Kidney (tissue), 13 donors: ENCODE measurements at regions not wholly inside any gene's neighbourhood (a gene's known extent, or its start where the extent isn't known, plus 50 kb on each side); places are given as distances from the start of the nearest gene placed in this dataset.

ENCODE experiments used
- DNase-seq, 5 donors: peaks; one replicate each; pipeline ENCODE4 v3.0.0-alpha.2; 2013 to 2020
- FAIRE-seq: peaks from 2 replicates; lab custom pipeline; 2012; peaks lifted over from hg19 to GRCh38; lab: Jason Lieb, UNC
- H3K27ac ChIP-seq, 2 donors: one replicate each; pipeline ENCODE4 v1.7.0; 2013; ENCODE audit warnings: low read depth in 2 of 2, low read length in 2 of 2, inconsistent platforms in 1 of 2
- H3K27me3 ChIP-seq: one replicate; pipeline ENCODE4 v1.7.1; 2013; ENCODE audit warnings: low read length, inconsistent platforms; ENCODE audit not compliant: control insufficient read depth, insufficient read depth
- H3K36me3 ChIP-seq, 3 donors: one replicate each; pipeline versions ENCODE4 v1.7.0 to v1.7.1; 2013; ENCODE audit warnings: low read length in 3 of 3, control low read depth in 1 of 3, inconsistent platforms in 1 of 3; ENCODE audit not compliant: insufficient read depth in 3 of 3, control insufficient read depth in 2 of 3
- H3K4me1 ChIP-seq, 3 donors: one replicate each; pipeline versions ENCODE4 v1.7.0 to v1.7.1; 2013; ENCODE audit warnings: low read length in 3 of 3, inconsistent platforms in 1 of 3, low read depth in 1 of 3; ENCODE audit not compliant: control insufficient read depth in 2 of 3, insufficient read depth in 2 of 3
- H3K4me3 ChIP-seq, 3 donors: one replicate each; pipeline versions ENCODE4 v1.7.0 to v1.8.1; 2013; ENCODE audit warnings: low read length in 3 of 3, control low read depth in 1 of 3, inconsistent platforms in 1 of 3
- H3K9ac ChIP-seq, 3 donors: one replicate each; pipeline versions ENCODE4 v1.7.0 to v1.7.1; 2013; ENCODE audit warnings: low read length in 3 of 3, control low read depth in 1 of 3, inconsistent platforms in 1 of 3
- H3K9me3 ChIP-seq, 3 donors: one replicate each; pipeline versions ENCODE4 v1.7.0 to v1.7.1; 2013; ENCODE audit warnings: low read length in 3 of 3, control low read depth in 1 of 3, inconsistent platforms in 1 of 3; ENCODE audit not compliant: control insufficient read depth in 2 of 3, insufficient read depth in 1 of 3
- CTCF ChIP-seq: IDR thresholded peaks from 3 replicates; pipeline ENCODE4 v1.5.1; 2012; ENCODE audit warnings: mild to moderate bottlenecking, moderate library complexity, borderline replicate concordance; ENCODE audit not compliant: insufficient read depth; ENCODE audit errors: extremely low read depth
- intact Hi-C: fragments of 100-400 bp; cut with DNase I; formaldehyde crosslinking; loops from one replicate; pipeline ENCODE4 v1.11.1; 2022
- donor health status: control.
- donor health status: control.
- donor health status: control.
- donor health status: control.
- donor health status: control.
- donor health status: DM: yes; HTN: yes; CAD: no.
- donor health status: Normal renal cell carcinoma (clear cell type).

- Histone ChIP-seq H3K4me3 (no peak overlapping the region), H3K27me3 (no peaks in the 10 kb centered on the region), H3K36me3 (no peaks in the 10 kb centered on the region), H3K27ac (no peak overlapping the region), H3K4me1 (no peaks in the 10 kb centered on the region), H3K9me3 (no peaks in the 10 kb centered on the region), H3K9ac (no peak overlapping the region)
- intact Hi-C loops: no loop called here
- FAIRE-seq (no peak), DNase-seq (no peak)
- TF ChIP-seq CTCF: no peak
Observed at GRCh38 chr10:65753532-65753931, 1172.3 kb upstream of the LRRTM3 start.

GRCh38 chr10:65754112-65754511, 1171.7 kb upstream of the LRRTM3 start:
- H3K36me3 ChIP-seq: no peaks in the 10 kb centered on the region
- H3K27ac ChIP-seq: no peak overlapping the region
- H3K4me1 ChIP-seq: no peaks in the 10 kb centered on the region
- DNase-seq (no peak), FAIRE-seq (no peak)
- TF ChIP-seq CTCF: no peak
- H3K4me3 ChIP-seq: no peak overlapping the region
- no peak overlapping the region for H3K9ac ChIP-seq
- H3K27me3 ChIP-seq: no peaks in the 10 kb centered on the region
- intact Hi-C loops: no loop called here
- no peaks in the 10 kb centered on the region for H3K9me3 ChIP-seq

- Histone ChIP-seq H3K4me1 (no peaks in the 10 kb centered on the region), H3K36me3 (no peaks in the 10 kb centered on the region), H3K4me3 (no peak overlapping the region), H3K27ac (no peak overlapping the region), H3K9ac (no peak overlapping the region), H3K9me3 (no peaks in the 10 kb centered on the region), H3K27me3 (no peaks in the 10 kb centered on the region)
- intact Hi-C loops: no loop called here
- FAIRE-seq (no peak), DNase-seq (no peak)
- no peak for TF ChIP-seq CTCF
Observed at GRCh38 chr10:65762311-65762710, 1163.5 kb upstream of the LRRTM3 start.

- DNase-seq (no peak), FAIRE-seq (no peak)
- Histone ChIP-seq H3K9me3 (no peaks in the 10 kb centered on the region), H3K27me3 (no peaks in the 10 kb centered on the region), H3K27ac (no peak overlapping the region), H3K4me3 (no peak overlapping the region), H3K36me3 (no peaks in the 10 kb centered on the region), H3K9ac (no peak overlapping the region), H3K4me1 (no peaks in the 10 kb centered on the region)
- intact Hi-C loops: no loop called here
- TF ChIP-seq CTCF: no peak
Observed at GRCh38 chr10:65765006-65765541, 1160.8 kb upstream of the LRRTM3 start.
